HG03159 (cell line): ENCODE measurements at regions not wholly inside any gene's neighbourhood (a gene's known extent, or its start where the extent isn't known, plus 50 kb on each side); places are given as distances from the start of the nearest gene placed in this dataset.
"Not testable (repeated sequence)": the region's sequence is repeated elsewhere in the genome, so short reads cannot be mapped to it uniquely, and the experiment has no call there.

ENCODE experiments used
- ATAC-seq: cut with Tn5 transposase; IDR thresholded peaks from one replicate; pipeline ENCODE4 v1.9.1; 2021; ENCODE audit warnings: mild to moderate bottlenecking, moderate library complexity; ENCODE audit not compliant: unreplicated experiment

DNA sequence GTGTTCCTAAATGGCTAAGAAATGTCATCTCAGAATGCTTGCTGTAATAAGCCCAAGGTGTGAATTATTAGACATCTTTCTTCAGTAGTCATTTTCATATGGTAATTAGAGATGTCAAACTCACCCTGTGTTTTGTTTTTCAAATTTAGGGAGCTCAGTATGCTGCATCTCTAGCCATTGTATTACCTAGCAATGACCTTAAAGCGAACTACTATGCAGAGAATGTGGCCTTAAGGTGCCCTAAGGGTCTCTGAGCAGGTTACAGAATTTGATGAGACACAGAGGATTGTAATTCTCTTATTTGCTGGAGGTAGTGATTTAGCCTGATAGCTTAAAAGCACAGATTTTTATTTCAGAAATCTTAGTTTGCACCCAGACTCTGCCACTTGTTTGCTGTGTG, 1052.6 kb upstream of the DDX18 start:
- ATAC-seq = no peak

DNA sequence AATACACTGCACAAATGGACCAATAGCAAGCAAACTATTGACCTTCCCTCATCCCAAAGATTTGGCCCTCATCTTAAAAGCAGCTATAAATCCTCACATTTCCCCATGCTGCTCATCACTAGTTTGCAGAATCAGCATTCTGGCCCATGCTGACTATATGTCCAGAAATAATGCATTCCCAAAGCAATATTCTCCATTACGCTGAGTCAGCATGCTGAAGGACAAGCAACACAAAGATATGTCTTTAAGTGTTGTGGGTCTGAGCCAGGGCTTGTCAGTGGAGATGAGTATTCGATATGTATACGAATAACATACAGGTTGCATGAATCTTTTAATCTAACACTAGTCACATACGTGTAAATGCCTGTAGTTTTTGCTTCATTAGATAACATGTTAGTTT, 1045.0 kb upstream of the DDX18 start:
- no peak for ATAC-seq

DNA sequence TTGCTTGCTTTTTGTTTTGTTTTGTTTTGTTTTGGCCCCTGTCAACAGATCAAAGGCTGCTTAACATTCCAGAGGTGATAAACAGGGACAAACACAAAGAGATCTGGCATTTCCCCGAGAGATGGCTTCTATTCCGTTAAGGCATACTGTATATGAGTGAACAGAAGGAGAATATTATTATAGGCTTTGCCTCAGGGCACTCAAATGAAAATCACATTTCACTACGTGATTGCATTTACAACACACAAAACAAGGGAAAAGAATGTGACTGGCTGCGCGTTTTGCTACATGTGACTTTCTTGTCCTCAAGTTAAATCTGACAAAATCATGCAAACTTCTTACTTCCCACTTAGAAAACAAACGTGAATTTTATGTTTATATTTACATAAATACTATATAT, 1037.9 kb upstream of the DDX18 start:
- ATAC-seq = no peak

DNA sequence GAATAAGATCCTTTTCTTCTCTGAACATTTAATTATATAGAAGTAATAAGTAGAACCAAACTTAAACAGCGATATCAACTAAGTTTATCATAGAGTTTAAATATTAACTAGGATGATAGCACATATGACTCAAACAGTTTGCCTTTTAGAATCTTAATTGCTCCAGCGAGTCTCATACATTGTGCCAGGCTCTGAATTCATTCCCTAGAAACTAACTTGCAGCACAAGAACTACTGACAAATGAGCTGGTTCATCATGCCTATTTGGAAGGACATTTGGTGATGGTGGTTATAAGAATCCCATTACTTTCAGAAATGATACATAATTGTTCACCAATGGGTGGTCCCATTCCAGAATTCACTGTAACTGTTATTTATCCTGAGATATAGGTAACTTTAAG, 1026.6 kb upstream of the DDX18 start:
- ATAC-seq = no peak

DNA sequence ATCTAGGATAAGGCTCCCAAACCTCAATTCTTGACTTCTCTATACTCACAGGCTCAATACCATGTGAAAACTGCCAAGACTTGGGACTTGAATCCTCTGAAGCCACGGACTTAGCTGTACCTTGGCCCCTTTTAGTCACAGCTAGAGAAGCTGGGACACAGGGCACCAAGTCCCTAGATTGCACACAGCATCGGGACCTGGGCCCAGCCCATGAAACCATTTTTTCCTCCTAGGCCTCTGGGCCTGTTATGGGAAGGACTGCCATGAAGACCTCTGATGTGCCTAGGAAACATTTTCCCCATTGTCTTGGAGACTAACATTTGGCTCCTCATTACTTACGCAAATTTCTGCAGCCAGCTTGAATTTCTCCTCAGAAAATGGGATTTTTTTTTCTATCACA, 1011.8 kb upstream of the DDX18 start:
- no peak for ATAC-seq

- no peak for ATAC-seq
Observed at GRCh38 chr2:116804901-116805300, 1009.6 kb upstream of the DDX18 start.

- not testable (repeated sequence) for ATAC-seq
Observed at GRCh38 chr2:116806505-116806904, 1008.0 kb upstream of the DDX18 start.

GRCh38 chr2:116809109-116809508, 1005.4 kb upstream of the DDX18 start:
- ATAC-seq = no peak

- ATAC-seq = no peak
Observed at GRCh38 chr2:116810071-116810470, 1004.4 kb upstream of the DDX18 start.

- ATAC-seq = no peak
Observed at GRCh38 chr2:116810645-116811044, 1003.8 kb upstream of the DDX18 start.

- ATAC-seq = no peak
Observed at GRCh38 chr2:116819355-116819754, 995.1 kb upstream of the DDX18 start.

- no peak for ATAC-seq
Observed at GRCh38 chr2:116820986-116821385, 993.5 kb upstream of the DDX18 start.

- ATAC-seq = not testable (repeated sequence)
Observed at GRCh38 chr2:116829543-116829942, 984.9 kb upstream of the DDX18 start.

- ATAC-seq = no peak
Observed at GRCh38 chr2:116832148-116832547, 982.3 kb upstream of the DDX18 start.

DNA sequence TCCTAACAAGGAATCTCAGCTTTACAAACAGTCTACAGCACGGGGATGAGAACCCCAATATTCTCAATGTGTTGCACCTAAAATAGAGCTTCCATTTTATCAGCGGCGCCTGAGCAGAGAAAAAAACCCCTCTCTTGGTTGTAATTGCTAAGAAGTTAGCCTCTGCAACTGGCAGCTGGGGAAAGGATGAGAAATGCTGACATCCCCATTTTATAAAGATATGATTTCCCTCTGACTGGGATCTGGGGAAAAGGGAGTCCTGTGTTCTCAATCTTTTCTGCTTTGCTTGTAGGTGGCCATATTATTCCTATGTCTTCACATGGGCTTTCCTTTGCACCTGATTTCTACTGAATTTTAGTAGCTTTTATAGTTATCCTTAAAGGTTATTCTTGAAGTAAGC, 981.4 kb upstream of the DDX18 start:
- no peak for ATAC-seq

- no peak for ATAC-seq
Observed at GRCh38 chr2:116842164-116842563, 972.3 kb upstream of the DDX18 start.

GRCh38 chr2:116859708-116860107, 954.8 kb upstream of the DDX18 start:
- no peak for ATAC-seq

- ATAC-seq = no peak
Observed at GRCh38 chr2:116874021-116874420, 940.5 kb upstream of the DDX18 start.

DNA sequence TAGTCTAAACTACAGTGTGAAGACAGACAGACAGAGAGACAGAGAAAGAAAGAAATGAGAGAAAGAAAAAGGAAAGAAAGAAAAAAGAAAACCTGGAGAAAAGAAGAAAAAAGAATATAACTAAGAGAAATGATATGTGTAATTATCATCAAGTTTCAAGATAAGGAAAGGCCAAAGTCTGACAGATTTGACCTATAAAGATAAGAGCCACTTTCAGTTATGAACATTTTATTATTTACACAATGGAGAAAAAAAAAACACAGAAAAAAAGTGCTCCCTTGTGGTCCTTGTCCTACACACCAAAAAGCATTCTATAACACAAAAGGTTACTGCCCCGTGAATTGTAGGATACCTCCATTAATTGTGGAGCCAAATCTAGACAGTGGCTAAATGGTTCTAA, 937.2 kb upstream of the DDX18 start:
- no peak for ATAC-seq

- ATAC-seq = no peak
Observed at GRCh38 chr2:116877944-116878343, 936.5 kb upstream of the DDX18 start.

- ATAC-seq = no peak
Observed at GRCh38 chr2:116879650-116880160, 934.8 kb upstream of the DDX18 start.

- ATAC-seq = no peak
Observed at GRCh38 chr2:116891191-116891590, 923.3 kb upstream of the DDX18 start.

GRCh38 chr2:116911540-116911939, 903.0 kb upstream of the DDX18 start:
- ATAC-seq = no peak

DNA sequence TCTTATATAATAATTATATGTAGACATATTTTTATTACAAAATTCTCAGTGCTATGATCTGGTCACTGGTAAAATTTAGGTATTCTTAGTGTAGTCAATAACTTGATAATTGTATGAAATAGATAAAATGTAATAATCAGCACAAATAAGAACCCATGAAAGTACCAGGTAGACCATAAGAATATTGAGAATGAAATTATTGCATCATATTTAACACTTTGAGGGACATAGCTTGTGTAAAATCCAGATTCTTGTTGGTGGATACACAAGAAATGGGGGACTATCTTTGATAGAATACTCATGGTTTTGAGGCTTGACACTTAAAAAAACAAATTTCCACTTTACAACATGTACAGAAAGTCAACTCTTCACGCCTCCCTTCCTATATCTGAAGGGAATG, 898.8 kb upstream of the DDX18 start:
- ATAC-seq = no peak
